Effector memory CD8-positive, alpha-beta T cell (primary cell): ENCODE measurements at regions not wholly inside any gene's neighbourhood (a gene's known extent, or its start where the extent isn't known, plus 50 kb on each side); places are given as distances from the start of the nearest gene placed in this dataset.

Experiments used
- ATAC-seq: fragments of 150-1000 bp; cut with Tn5 transposase; replicated peaks from 2 replicates; pipeline ENCODE4 v1.10.0; 2021; ENCODE audit warnings: mild to moderate bottlenecking, moderate library complexity
- DNase-seq, 3 experiments: peaks; one replicate each; pipeline ENCODE4 v3.0.0; 2021
- H3K27ac Mint-ChIP-seq, 2 donors: one replicate each; pipeline ENCODE4 v1.8.0; 2022; ENCODE audit warnings: mild to moderate bottlenecking in 2 of 2, mixed read lengths in 2 of 2, moderate library complexity in 2 of 2
- H3K27me3 Mint-ChIP-seq, 2 donors: one replicate each; pipeline ENCODE4 v1.8.0; 2022; ENCODE audit warnings: mixed read lengths in 2 of 2
- H3K36me3 Mint-ChIP-seq: one replicate; pipeline ENCODE4 v1.8.0; 2022; ENCODE audit warnings: mild to moderate bottlenecking, moderate library complexity, mixed read lengths; ENCODE audit not compliant: insufficient read depth
- H3K4me1 Mint-ChIP-seq, 2 donors: one replicate each; pipeline ENCODE4 v1.8.0; 2022; ENCODE audit warnings: low read depth in 2 of 2, mixed read lengths in 2 of 2
- H3K4me3 Mint-ChIP-seq, 2 donors: one replicate each; pipeline ENCODE4 v1.8.0; 2022; ENCODE audit warnings: mild to moderate bottlenecking in 2 of 2, mixed read lengths in 2 of 2, moderate library complexity in 2 of 2
- H3K9me3 Mint-ChIP-seq, 2 donors: one replicate each; pipeline ENCODE4 v1.8.0; 2022; ENCODE audit warnings: mixed read lengths in 2 of 2

DNA sequence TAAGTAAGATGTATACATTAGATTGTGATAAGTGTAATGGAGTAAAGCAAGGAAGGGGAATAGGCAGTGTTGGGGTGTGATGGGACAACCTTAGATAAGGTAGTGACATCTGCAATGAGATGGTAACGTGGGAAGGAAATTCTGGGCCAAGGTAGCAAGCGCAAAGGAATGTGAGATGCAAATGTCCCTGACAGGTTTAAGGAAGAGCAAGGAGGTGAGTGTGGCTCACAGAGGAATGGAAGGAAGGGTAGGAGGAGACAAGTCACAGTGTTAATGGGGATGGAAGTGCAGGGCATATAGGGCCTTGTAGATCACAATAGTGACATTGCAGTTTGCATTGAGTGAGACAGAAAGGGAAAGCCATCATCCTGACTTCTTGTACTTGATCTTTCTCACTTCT, 170.9 kb upstream of the FAM98A start:
- DNase-seq (no peak), ATAC-seq (no peak)
- H3K36me3 Mint-ChIP-seq, result no peaks in the 10 kb centered on the region
- H3K4me3 Mint-ChIP-seq, result no peak overlapping the region
- H3K27me3 Mint-ChIP-seq, result no peaks in the 10 kb centered on the region
- H3K4me1 Mint-ChIP-seq, result no peaks in the 10 kb centered on the region
- H3K9me3 Mint-ChIP-seq, result no peaks in the 10 kb centered on the region
- no peak overlapping the region for H3K27ac Mint-ChIP-seq

GRCh38 chr2:33766175-33766574, 167.1 kb upstream of the FAM98A start:
- Mint-ChIP-seq H3K4me1 (no peaks in the 10 kb centered on the region), H3K4me3 (no peak overlapping the region), H3K9me3 (no peaks in the 10 kb centered on the region), H3K36me3 (no peaks in the 10 kb centered on the region), H3K27me3 (no peaks in the 10 kb centered on the region), H3K27ac (no peak overlapping the region)
- ATAC-seq (no peak), DNase-seq (no peak)

DNA sequence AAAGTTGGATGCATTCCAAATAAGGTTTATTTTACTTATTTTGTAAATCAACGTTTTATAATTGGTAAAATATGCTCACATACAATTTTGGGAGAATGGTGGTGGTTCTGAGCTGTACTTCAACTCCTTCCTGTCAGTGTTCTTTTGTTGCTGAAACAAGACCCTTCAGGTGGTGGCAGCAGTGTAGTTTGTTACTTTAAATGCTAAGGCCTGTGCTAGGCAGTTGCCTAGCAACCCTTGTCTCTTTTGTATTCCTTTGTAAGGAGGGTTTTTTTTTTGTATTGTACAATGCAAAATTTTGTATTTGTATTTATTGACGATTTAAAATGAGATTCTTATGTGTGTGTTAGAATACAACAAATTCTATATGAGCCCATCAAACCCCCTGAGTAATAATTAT, 166.0 kb upstream of the FAM98A start:
- Mint-ChIP-seq H3K36me3 (no peaks in the 10 kb centered on the region), H3K9me3 (no peaks in the 10 kb centered on the region), H3K27ac (no peak overlapping the region), H3K27me3 (no peaks in the 10 kb centered on the region), H3K4me1 (no peaks in the 10 kb centered on the region), H3K4me3 (no peak overlapping the region)
- ATAC-seq, result no peak
- no peak for DNase-seq

GRCh38 chr2:33764551-33764950, 165.5 kb upstream of the FAM98A start:
- DNase-seq, result no peak
- no peaks in the 10 kb centered on the region for H3K9me3 Mint-ChIP-seq
- H3K27ac Mint-ChIP-seq, result no peak overlapping the region
- ATAC-seq, result no peak
- H3K27me3 Mint-ChIP-seq, result no peaks in the 10 kb centered on the region
- no peak overlapping the region for H3K4me3 Mint-ChIP-seq
- H3K4me1 Mint-ChIP-seq, result no peaks in the 10 kb centered on the region
- H3K36me3 Mint-ChIP-seq, result no peaks in the 10 kb centered on the region

- H3K4me3 Mint-ChIP-seq, result no peak overlapping the region
- ATAC-seq, result no peak
- no peak for DNase-seq
- peaks cover 0 to 7% of the 10 kb centered on the region in 2 donors for H3K9me3 Mint-ChIP-seq
- no peaks in the 10 kb centered on the region for H3K27me3 Mint-ChIP-seq
- no peaks in the 10 kb centered on the region for H3K4me1 Mint-ChIP-seq
- no peak overlapping the region for H3K27ac Mint-ChIP-seq
- no peaks in the 10 kb centered on the region for H3K36me3 Mint-ChIP-seq
These were observed 164.7 kb upstream of the FAM98A start for GRCh38 chr2:33763671-33764310.

DNA sequence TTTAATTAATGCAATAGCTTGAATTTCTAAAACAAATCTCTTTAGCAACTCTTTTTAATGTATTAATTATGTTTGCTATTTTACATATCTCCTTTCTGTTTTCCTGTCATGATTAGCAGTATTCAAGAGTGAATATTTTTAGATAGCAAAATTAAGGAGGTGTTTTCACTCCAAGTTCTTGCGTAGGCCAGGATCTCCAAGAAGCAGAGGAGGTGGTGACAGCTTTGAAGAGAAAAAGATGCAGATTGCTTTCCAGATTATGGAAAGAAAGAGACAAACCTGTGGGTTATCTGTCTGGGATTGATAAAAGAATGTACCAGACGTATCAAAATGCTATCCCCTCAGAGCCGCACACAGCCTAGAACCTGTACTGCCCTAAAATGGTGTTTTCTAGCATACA, 163.5 kb upstream of the FAM98A start:
- Mint-ChIP-seq H3K4me3 (no peak overlapping the region), H3K4me1 (no peaks in the 10 kb centered on the region), H3K27me3 (no peaks in the 10 kb centered on the region), H3K36me3 (no peaks in the 10 kb centered on the region), H3K27ac (no peak overlapping the region), H3K9me3 (peaks cover 0 to 7% of the 10 kb centered on the region in 2 donors)
- DNase-seq (no peak), ATAC-seq (no peak)

- Mint-ChIP-seq H3K4me1 (no peaks in the 10 kb centered on the region), H3K27me3 (peaks cover 25 to 34% of the 10 kb centered on the region in 2 donors), H3K4me3 (no peak overlapping the region), H3K9me3 (peaks cover 0 to 3% of the 10 kb centered on the region in 2 donors), H3K27ac (no peak overlapping the region), H3K36me3 (peaks cover 3% of the 10 kb centered on the region)
- no peak for ATAC-seq
- DNase-seq, result no peak
These were observed 147.2 kb upstream of the FAM98A start for GRCh38 chr2:33746208-33746800.

DNA sequence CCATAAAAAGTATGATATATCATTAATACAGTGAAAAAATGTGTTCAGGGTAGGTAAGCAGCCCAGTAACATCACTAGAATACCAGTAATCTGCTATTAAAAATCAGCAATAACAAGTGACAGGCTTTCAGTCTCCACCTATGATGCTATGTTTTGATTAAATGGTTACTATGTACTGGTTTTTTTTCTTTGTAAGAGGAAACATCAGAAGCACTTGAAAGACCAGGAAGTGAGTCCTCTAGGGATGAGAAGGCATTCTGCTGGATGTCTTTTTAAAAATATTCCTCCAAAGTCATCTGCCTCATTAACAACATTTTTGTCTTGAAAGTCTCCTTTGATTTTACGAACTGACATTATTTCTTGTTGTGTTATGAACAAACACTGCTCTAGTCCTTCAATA, 136.0 kb upstream of the FAM98A start:
- H3K9me3 Mint-ChIP-seq, result no peaks in the 10 kb centered on the region
- ATAC-seq (no peak), DNase-seq (no peak)
- no peaks in the 10 kb centered on the region for H3K36me3 Mint-ChIP-seq
- H3K4me3 Mint-ChIP-seq, result no peak overlapping the region
- no peaks in the 10 kb centered on the region for H3K27me3 Mint-ChIP-seq
- H3K27ac Mint-ChIP-seq, result no peak overlapping the region
- no peaks in the 10 kb centered on the region for H3K4me1 Mint-ChIP-seq

GRCh38 chr2:33730804-33731203, 131.7 kb upstream of the FAM98A start:
- Mint-ChIP-seq H3K27ac (no peak overlapping the region), H3K4me3 (no peak overlapping the region), H3K9me3 (peaks cover 4 to 5% of the 10 kb centered on the region in 2 donors), H3K27me3 (peaks cover 0 to 7% of the 10 kb centered on the region in 2 donors), H3K4me1 (peaks cover 0 to 4% of the 10 kb centered on the region in 2 donors), H3K36me3 (no peaks in the 10 kb centered on the region)
- DNase-seq (no peak), ATAC-seq (no peak)

DNA sequence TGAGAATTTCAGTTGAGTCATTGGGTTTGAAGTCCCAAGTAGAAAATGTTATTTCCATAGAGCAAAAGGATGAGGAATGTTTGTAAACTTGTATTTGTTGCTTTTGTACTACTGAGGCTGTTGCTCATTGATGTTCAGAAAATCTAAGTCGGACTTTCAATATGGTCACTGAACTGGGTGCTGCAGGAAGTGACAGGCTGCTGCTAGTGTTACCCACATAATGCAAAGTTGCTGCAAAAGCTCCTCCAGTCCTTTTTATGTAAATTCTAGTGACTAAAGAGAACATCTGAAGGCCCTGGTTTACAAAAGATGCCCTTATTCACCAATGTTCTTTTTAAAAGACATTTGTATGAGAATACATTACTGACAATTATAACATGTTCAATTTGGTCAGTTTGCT, 131.1 kb upstream of the FAM98A start:
- H3K27ac Mint-ChIP-seq, result no peak overlapping the region
- H3K36me3 Mint-ChIP-seq, result no peaks in the 10 kb centered on the region
- ATAC-seq, result no peak
- peaks cover 0 to 4% of the 10 kb centered on the region in 2 donors for H3K4me1 Mint-ChIP-seq
- peaks cover 0 to 7% of the 10 kb centered on the region in 2 donors for H3K27me3 Mint-ChIP-seq
- H3K9me3 Mint-ChIP-seq, result peaks cover 4 to 5% of the 10 kb centered on the region in 2 donors
- no peak for DNase-seq
- H3K4me3 Mint-ChIP-seq, result no peak overlapping the region

GRCh38 chr2:33729353-33729752, 130.3 kb upstream of the FAM98A start:
- Mint-ChIP-seq H3K4me1 (peaks cover 0 to 4% of the 10 kb centered on the region in 2 donors), H3K4me3 (no peak overlapping the region), H3K27me3 (peaks cover 0 to 7% of the 10 kb centered on the region in 2 donors), H3K9me3 (peaks cover 4 to 5% of the 10 kb centered on the region in 2 donors), H3K36me3 (no peaks in the 10 kb centered on the region), H3K27ac (no peak overlapping the region)
- no peak for DNase-seq
- no peak for ATAC-seq

DNA sequence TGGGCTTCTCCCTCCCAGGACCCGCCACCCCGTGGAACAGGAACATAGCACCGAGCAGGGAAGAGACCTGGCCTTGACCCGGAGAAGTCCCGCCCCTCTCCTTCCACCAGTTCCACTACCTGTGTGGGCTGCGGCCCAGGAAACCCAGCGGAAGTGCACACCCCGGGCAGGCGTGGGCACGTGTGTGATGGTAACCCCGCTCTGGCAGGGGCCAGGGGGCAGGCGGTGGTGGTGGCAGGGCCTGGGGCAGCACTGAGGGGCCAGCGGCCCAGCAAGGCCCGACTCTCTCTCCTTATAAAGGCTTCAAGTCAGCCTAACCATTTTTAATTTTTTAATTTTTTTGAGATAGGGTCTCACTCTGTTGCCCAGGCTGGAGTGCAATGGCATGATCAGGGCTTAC, 129.0 kb upstream of the FAM98A start:
- peaks cover 0 to 7% of the 10 kb centered on the region in 2 donors for H3K27me3 Mint-ChIP-seq
- peaks cover 0 to 4% of the 10 kb centered on the region in 2 donors for H3K4me1 Mint-ChIP-seq
- no peak for ATAC-seq
- no peak overlapping the region for H3K4me3 Mint-ChIP-seq
- peaks cover 4 to 5% of the 10 kb centered on the region in 2 donors for H3K9me3 Mint-ChIP-seq
- DNase-seq, result no peak
- no peaks in the 10 kb centered on the region for H3K36me3 Mint-ChIP-seq
- H3K27ac Mint-ChIP-seq, result no peak overlapping the region

- H3K4me1 Mint-ChIP-seq, result peaks cover 0 to 4% of the 10 kb centered on the region in 2 donors
- peaks cover 0 to 7% of the 10 kb centered on the region in 2 donors for H3K27me3 Mint-ChIP-seq
- H3K9me3 Mint-ChIP-seq, result peaks cover 4 to 5% of the 10 kb centered on the region in 2 donors
- DNase-seq, result no peak
- H3K36me3 Mint-ChIP-seq, result no peaks in the 10 kb centered on the region
- H3K4me3 Mint-ChIP-seq, result no peak overlapping the region
- no peak for ATAC-seq
- no peak overlapping the region for H3K27ac Mint-ChIP-seq
These were observed 128.4 kb upstream of the FAM98A start for GRCh38 chr2:33727361-33728032.

GRCh38 chr2:33726415-33726814, 127.3 kb upstream of the FAM98A start:
- no peak overlapping the region for H3K27ac Mint-ChIP-seq
- H3K36me3 Mint-ChIP-seq, result no peaks in the 10 kb centered on the region
- DNase-seq, result no peak
- H3K27me3 Mint-ChIP-seq, result peaks cover 0 to 7% of the 10 kb centered on the region in 2 donors
- no peak for ATAC-seq
- H3K4me1 Mint-ChIP-seq, result peaks cover 0 to 4% of the 10 kb centered on the region in 2 donors
- peaks cover 4 to 5% of the 10 kb centered on the region in 2 donors for H3K9me3 Mint-ChIP-seq
- no peak overlapping the region for H3K4me3 Mint-ChIP-seq
